NCI-H1092 treated with DMSO at 0.1 percent for 48 hours (cell line): ENCODE measurements at regions not wholly inside any gene's neighbourhood (a gene's known extent, or its start where the extent isn't known, plus 50 kb on each side); places are given as distances from the start of the nearest gene placed in this dataset.

ENCODE experiments used
- DNase-seq: peaks from one replicate; lab custom pipeline; 2025; lab: John Stamatoyannopoulos, UW

DNA sequence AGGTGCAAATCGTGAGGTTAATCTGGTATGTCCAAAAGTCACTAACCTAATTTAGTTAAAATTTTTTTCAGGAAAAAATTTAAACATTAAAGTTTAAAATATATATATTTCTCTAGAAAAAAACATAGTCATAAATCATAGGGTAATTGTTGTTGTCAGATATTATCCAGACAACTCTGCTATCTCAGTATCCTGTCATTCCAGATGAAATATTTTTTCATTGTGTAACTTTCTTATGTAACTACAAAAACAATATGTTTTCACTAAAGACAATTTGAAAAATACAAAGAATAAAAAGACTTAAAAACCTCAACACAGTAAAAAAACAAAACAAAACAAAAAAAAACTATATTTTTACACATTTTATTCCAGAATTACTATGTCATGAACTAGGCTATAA lies 57.6 kb downstream of the TENT5A start:
- DNase-seq = no peak

DNA sequence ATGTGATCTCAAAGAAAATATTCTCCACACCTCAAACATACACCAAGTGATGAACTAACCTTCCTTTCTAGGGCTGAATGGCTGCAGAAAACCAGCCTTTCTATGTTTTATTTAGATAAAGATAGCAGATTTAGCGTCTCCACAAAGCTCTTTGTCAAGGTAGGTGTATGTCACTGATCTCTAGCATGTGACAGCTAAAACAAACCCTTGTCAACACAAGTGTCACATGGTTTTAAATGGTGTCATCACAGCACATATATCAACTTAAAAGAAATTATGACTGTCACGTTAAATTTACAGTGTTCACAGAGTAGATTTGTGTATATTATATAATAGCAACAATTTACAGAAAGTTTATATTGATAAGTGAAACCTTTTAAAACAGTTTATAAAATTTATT lies 58.3 kb downstream of the TENT5A start:
- DNase-seq = no peak

DNA sequence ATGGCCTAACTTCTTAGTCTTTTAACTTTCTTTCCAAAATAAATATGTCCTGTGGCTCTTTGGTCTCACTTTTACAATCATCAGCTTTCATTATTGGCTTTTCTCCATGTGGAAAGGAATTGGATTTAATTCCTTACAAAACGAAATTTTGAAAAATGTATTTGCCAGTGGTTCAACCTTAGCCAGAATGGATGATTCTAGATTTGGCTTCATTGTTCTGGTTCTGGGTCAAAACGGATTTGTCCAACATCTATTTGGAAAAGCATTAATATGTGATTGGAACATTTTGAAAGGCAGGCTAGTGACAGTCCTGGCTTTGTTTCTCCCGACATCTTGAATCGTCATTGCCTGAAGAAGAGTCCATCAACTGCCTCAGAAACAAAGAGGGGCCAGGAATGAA lies 59.2 kb downstream of the TENT5A start:
- no peak for DNase-seq

DNA sequence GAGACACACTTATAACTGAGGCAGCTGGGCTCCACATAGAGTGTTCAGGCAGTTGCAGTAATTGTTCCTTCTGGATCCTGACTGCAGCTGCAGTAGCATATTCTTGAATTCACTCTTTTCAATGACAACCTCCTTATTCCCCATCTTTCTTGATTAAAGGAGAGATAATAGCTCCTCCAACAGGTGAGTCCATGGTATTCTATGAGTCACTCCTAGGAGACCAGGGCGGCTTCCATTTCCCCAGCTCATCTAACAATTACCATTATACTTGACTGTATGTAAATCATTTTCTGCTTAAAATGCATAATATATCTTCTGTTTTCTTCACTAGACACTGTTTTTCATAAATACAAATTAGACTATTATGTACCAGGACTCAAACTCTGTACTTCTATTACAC lies 62.4 kb downstream of the TENT5A start:
- DNase-seq = no peak

DNA sequence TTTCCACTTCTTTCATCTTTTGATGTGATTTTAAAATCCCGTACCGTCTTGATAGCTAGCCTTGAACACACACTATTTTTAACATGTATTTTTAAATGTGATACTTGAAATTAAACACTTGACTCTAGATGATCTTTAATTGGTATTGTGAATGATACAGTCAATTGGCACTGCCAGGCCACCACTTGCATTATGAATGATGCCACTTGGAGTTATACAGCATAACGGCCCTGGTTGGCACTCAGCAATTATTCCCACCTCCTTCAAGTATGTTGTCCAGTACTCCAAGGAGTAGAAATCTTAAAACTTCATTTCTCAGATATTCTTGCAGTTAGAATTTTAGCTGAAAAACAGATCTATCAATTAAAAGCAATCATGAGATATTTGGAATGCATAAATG lies 62.9 kb downstream of the TENT5A start:
- no peak for DNase-seq

DNA sequence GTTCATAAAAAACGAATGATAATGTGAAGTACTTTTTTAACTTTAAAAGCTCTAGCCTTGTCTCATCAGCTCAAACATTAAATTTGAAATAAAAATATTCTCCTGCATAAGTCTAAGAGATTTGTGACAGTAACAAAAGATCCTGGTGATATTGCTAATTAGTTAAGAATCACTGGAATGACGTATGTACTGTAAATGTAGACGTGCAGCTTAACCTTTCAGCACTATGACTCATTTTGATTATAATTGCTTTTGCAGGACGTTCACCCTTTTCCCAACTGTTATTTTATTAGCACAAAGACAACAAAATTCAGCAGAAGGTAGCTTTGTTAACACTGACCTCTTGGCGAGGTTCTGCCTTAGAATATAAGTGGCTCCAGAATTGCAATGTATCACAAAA lies 68.6 kb downstream of the TENT5A start:
- no peak for DNase-seq

DNA sequence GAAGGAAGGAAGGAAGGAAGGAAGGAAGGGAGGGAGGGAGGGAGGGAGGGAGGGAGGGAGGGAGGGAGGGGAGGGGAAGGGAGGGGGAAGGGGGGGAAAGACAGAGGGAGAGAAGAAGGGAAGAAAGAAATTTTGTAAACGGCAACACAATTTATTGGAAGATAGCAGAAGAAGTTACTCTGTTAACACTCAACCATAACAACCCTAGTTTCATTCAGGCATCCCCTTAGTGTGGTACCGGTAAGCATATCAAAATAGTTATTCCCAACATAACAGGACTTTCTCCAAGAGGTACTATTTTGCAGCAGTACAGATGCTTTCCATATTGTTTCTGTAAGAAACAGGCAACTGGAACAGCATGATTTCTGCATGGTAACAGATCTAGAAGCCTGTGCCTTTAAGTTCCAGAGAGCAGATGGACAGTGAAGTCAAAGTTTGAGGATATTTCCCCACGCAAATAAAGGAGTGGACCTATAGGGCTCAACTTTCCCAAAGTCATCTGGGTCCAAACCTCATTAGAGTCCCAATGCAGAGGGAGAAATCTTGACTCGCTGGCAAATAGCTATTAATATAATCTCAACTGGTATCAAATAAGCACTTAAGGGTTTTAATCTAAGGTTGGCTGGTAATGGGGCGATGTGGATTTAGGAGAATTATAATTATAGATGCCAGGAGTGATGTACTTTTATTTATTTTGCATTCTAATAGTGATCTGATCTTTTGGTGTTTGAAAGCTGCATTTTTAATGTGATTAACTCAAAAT lies 69.4 kb downstream of the TENT5A start:
- no peak for DNase-seq

DNA sequence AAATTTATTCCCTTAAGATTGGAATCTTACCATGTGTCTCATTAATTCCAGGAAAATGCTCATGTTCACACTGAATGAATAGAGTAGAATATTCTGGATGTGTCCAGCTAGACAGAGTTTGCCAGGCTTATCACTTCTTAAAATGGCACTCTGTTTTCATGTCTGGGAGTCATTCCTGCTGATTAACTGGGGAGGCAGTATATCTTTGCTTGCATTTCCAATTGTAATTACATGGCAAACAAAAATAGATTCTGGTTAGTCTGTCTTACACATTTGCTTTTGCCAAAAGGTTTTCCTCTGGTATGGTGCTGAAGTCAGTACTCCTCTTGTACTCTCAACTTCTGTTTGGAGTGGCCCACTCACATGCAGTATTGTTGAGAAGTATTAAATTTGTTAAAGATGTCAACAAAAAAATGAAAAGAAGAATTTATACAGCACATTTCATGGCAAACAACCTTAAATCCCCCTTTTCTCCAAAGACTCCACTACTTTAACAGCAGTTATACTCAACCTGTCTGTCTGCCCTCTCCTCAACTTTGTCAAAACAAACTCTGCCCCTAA lies 70.2 kb downstream of the TENT5A start:
- no peak for DNase-seq

DNA sequence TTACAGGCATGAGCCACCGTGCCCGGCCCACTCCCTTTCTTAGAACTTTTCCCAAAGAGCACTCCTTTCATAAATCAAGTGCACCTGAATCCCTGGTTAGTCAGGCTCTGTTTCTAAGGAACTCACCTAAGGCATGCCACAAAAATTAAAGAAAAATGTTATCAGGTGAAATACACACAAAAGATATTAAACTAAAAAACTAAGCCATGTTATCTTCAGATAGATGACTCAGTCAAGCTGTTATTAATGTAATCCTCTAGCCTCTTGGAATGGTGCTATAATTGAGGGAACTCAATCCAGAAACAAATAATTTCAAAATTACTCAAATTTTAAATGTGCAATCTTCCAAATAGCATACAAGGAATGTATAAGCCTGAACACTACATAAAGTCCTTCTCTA lies 83.0 kb downstream of the TENT5A start:
- no peak for DNase-seq

DNA sequence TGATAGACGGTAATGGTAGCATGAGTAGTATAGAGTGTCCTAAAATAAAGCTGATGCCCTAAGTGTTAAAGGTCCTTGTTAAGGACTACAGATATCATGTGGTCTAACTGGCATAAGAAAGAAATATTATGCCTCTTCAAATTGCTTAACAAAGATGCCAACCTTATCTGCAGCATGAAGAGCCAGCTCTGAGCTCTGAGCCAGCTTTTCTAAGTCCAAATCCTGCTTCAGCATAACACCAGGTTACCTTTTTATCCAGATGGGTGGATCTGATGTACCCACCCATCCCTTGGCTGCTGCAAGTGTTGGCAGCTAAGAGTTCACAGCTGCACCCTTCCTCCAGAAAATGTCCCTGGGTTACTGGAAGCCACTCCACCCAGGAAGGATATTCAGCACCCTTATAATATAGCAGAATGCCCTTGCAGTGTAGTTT lies 83.8 kb downstream of the TENT5A start:
- DNase-seq = no peak

DNA sequence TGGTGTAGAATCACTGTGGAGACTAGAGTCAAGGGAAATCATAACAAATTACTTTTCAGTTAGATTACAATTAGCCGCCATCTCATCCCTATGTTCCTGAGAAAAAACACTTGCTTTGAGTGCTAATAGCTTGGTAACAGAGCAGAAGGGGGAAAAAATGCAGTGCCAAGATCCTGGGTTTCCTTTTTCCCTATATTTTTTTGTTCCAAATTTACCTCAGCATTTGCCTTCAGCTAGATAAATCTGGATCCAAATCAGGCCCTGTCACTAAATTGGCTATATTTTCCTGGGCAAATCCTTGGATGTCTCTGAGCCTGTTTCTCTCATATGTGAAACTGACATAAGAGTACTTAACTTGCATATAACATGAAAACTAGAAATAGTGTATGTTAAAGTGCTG lies 86.0 kb downstream of the TENT5A start:
- no peak for DNase-seq

DNA sequence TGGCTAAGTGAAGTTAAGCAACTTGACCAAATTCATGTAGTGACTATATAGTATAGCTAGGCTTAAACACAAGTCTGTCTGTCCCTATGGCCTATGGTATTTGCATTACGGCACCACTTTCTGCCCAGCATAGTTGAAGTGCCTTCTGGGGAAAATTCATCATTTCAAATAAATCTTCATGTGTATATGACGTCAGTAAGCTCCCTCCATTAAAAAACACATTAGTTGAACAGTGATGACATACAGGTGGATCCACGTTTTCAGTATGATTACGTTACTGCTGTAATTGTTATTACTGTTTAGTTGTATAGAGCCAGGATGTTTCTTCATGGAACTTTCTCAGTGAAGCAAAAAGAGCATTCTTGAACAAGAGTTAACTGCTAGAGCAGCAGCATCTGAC lies 96.2 kb downstream of the TENT5A start:
- no peak for DNase-seq

DNA sequence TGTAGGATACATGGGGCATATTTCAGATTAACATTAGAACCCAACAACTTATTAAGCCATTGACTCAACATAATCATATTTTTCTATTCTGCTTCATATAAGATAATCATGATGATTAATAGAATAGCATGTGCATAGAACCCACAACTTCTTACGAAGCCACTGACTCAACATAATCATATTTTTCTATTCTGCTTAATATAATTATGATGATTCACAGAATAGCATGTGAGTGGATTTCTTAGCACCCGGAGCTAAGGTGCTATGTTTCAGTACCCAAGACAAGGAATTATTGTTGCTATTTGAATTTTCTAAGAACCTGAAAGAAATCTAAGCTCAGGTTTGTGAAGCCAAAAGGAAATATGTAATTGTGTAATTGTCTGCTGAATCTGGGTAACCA lies 96.8 kb downstream of the TENT5A start:
- no peak for DNase-seq

DNA sequence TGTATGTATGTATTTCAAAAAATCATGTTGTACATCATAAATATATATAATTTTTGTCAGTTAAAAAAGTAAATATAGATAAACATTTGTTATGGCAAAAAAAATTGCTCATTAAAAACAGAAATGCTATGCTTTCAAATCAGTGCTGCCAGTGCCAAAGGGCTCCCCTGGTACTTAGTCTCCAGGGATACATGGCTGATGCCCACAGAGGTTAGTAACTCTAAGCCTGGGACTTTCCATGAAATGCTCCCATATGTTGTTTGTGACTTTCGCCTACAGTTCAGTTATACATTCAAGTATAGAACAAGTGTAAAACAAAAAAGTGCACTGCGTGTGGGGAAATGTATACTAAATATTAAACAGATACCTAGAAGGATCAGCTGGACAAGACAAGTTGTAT lies 104.0 kb downstream of the TENT5A start:
- DNase-seq = no peak

DNA sequence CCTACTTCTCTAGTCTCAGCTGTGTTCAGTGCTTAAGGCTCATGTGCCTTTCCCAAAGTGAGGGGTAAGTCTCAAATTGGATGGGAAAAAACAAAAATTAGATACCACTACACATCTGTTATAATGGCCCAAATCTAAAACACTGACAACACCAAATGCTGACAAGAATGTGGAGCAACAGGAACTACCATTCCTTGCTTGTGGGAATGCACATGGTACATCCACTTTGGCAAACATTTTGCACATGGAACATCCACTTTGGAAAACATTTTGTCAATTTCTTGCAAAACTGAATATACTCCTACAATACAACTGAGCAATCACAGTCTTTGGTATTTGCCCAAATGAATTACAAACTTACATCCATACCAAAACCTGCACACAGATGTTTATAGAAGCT lies 109.3 kb downstream of the TENT5A start:
- no peak for DNase-seq

DNA sequence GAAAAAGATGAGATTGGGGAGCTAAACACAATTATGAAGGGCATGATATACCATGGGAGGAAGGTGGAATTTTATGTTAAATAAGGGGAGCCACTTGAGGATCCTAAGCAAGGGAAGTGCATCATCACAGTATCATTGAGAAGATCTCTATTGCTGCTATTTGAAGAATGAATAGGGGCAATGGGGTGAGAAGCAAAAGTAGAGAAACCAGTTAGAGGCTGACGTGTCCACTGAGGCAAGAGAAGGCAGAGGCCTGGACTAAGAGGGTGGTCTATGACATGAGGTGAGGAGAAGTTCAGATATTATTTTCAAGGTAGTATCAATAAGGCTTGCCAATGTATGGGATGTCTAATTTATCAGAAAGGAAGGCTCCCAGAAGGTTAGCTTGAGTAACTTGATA lies 111.6 kb downstream of the TENT5A start:
- DNase-seq = no peak

DNA sequence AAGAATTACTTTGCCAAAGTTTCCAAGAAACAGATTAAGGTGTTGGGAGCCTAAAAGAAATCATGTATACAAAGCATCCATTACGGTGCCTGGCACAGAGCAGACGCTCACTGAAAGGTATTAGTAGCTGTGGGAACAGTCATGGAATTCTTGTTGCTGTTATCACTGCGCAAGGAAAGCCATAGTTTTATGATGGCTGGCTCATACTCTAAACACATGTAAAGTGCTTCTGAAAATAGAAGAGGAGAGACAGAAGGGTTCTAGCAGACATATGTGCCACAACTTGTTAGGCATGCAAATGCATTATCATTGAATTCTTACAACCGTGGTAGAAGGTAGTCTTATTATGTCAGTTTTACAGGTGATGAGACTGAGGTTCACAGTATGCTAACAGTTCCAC lies 112.4 kb downstream of the TENT5A start:
- DNase-seq = no peak

DNA sequence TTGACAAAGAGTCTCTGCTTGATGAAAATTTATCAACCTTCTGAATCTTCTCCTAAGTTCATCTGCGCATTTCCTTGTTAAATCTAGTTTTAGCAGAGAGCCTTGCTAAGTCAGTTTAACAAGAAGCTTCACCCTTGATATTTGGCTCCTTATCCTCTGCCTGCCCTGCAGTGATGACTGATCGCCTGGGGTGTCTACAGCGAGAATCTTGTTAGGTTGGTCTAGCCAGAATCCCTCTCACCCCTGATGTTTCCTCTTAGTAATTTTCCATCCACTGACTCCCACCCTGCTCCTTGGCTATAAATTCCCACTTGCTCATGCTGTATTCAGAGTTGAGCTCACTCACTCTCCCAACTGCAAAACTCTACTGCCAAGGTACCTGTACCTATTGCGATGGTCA lies 114.1 kb downstream of the TENT5A start:
- DNase-seq = no peak

DNA sequence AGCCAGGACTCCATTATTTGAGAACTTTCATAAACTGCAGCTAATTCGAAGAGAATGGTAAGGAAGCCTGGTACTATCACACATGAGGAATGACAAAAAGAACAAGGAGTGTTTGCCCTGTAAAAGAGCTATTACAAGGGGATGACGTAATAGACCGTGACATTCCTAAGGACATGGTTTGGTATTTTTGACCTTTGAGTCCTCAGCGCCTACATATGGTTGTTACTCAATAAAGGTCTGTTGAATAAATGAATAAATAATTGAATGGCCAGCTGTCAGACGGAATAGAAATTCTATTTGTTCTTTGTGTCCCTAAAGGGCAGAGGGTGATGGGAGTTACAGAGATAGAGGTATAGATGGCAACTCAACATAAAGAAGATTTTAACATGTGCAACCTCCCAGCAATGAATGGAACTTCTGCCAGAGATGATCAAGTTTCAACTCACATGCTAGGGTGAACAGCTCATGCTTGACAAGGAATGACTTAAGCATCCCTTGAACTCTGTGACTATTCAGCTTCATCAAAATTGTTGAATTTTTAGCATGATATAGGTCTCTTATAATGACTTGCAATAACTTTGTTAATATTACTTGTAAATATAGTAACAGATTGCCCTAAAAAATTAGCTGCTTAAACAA lies 115.4 kb downstream of the TENT5A start:
- DNase-seq = no peak

DNA sequence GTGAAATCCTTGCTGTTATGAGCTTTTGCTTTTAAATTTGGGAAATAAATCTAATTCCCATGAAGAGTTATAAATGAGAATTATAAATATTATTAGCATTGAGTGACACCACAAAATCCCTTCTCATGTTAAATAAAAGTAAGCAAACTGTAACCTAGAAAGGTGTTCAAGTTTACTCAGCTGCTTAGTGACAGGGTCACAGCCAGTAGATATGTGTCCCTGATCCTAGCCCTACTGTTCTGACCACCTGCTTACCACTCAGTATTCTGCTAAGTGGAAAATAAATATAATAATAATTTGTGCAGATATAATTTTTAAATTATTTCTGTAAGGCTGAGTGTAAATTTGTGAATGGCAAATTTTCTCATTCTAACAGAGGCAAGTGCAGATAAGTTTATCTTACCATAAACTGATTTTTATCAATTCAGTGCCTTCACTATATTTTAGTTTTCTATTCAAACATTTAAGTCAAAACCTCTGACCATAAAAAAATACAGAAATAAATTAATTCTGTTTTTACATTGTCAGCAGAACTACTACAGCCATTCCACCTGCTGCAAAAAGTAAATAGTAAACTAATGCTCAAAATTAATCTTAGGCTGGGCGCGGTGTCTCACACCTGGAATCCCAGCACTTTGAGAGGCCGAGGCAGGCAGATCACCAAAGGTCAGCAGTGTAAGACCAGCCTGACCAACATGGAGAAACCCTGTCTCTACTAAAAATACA lies 118.2 kb downstream of the TENT5A start:
- peak; percentile 30 for DNase-seq

DNA sequence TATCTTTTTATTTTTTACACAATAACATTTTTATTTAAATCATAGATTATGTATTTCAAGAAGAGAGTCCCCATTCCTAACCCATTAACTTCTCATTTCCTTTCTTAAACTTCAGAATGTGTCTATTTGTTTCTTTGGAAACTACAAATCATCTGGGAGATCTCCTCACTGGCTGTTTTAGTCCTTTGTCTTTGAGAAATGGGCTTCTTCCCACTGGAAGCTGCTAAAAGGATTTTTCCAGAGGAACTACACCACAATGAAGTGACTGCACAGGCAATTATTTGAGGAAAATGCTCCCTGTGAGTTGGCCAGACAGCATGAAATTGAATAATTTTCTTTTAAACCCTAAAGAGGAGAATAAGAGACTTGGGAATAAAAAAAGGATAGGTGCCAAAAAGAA lies 119.1 kb downstream of the TENT5A start:
- DNase-seq = no peak

DNA sequence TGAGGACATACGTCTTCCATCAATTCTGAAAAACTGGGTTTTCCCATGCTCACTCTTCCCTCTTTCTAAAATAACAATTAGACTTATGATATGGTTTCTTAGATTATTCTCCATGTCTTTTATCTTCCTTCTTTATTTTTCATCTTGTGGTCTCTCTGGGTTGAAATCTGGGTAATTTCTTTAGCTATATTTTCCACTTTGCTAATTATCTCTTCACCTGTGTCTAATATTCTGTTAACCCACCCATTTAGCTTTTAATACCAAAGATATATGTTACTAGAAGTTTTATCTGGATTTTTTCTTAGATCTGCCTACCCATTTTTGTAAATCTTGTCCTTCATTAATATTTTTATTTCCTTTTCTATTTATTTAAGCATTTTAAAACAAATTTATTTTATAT lies 121.8 kb downstream of the TENT5A start:
- no peak for DNase-seq

DNA sequence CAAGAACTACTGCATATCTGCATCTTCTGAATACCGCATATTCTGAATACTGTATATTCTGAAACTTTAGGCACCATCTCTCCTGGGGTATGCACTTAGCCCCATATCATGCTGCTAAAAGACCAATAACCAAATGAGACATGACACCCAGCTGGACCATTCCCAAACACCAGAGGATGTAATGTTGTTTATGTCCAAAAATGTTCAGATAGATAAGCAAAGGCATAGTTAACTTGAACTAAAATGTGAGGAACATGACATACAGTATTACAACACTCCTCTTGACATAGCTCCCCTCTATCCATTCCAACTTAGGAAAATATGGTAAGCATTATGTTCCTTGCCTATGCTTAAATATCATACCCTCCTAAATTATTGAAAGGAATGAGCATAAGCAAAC lies 127.3 kb downstream of the TENT5A start:
- DNase-seq = no peak
